ENCODE measurements at regions not wholly inside any gene's neighbourhood (a gene's known extent, or its start where the extent isn't known, plus 50 kb on each side); places are given as distances from the start of the nearest gene placed in this dataset.
"Not testable (repeated sequence)": the region's sequence is repeated elsewhere in the genome, so short reads cannot be mapped to it uniquely, and the experiment has no call there.

DNA sequence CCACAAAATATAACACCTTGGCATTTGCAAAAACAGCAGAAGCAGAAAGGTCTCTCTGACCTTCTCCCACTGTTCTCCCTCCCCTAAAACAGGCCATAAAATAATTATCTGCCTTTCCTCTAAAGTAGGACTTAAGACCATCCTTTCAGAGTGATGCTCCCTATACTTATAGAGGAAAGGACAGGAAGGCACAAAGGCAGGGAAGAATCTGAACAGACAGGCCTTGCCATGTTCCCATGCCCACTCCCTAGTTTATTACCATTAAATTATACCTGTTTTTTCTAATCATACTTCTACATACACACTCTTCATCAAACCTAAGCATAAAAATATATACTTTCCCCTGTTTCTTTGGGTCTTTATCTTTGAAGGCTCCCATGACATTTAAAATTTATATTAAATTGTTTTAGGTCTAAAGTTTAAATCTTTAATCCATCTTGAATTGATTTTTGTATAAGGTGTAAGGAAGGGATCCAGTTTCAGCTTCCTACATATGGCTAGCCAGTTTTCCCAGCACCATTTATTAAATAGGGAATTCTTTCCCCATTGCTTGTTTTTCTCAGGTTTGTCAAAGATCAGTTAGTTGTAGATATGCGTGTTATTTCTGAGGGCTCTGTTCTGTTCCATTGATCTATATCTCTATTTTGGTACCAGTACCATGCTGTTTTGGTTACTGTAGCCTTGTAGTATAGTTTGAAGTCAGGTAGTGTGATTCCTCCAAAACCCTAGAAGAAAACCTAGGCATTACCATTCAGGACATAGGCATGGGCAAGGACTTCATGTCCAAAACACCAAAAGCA, 755.8 kb upstream of the ADGRB3 start:
- not testable (repeated sequence) for H3K27me3 ChIP-seq (ENCODE audit: insufficient read depth, low read length, poor library complexity); H3K27ac ChIP-seq (ENCODE audit: low read length); H4K20me1 ChIP-seq (ENCODE audit: insufficient read depth, low read length); DNase-seq; H2AFZ ChIP-seq (ENCODE audit: low read depth, low read length); H3K79me2 ChIP-seq (ENCODE audit: insufficient read depth, low read length); H3K36me3 ChIP-seq (ENCODE audit: insufficient read depth, low read length); H3K9me3 ChIP-seq (ENCODE audit: insufficient read depth, low read length, severe bottlenecking); H3K4me2 ChIP-seq (ENCODE audit: insufficient read depth, low read length); H3K4me1 ChIP-seq (ENCODE audit: insufficient read depth, low read length); H3K4me3 ChIP-seq (ENCODE audit: low read depth in 1 of 2, low read length in 2 of 2); H3K9ac ChIP-seq (ENCODE audit: low read depth, low read length); ATAC-seq (ENCODE audit: insufficient read depth, low read depth)

DNA sequence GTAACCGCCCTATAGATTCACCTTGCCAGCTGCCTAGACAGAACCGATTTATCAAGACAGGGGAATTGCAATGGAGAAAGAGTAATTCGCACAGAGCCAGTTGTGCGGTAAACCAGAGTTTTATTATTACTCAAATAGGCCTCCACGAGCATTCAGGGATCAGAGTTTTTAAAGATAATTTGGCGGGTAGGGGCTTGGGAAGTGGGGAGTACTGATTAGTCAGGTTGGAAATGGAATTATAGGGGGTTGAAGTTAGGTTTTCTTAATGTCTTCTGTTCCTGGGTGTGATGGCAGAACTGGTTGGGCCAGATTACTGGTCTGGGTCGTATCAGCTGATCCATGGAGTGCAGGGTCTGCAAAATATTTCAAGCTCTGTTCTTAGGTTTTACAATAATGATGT, 756.9 kb upstream of the ADGRB3 start:
- H3K9me3 ChIP-seq (ENCODE audit: insufficient read depth, low read length, severe bottlenecking): not testable (repeated sequence)

DNA sequence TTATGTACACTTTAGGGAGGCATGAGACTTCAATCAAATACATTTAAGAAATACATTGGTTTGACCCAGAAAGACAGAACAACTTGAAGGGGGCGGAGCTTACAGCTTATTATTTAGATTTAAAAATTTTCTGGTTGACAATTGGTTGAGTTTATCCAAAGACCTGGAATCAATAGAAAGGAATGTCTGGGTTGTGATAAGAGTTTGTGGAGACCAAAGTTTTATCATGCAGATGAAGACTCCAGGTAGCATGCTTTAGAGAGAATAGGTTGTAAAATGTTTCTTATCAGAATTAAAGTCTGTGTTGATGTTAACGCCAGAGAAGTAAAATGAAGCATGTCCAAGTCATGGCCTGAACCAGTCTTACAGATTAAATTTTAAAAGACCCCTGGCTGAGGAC, 757.8 kb upstream of the ADGRB3 start:
- ATAC-seq (ENCODE audit: insufficient read depth, low read depth) (no peak), DNase-seq (no peak)
- H3K4me2 ChIP-seq (ENCODE audit: insufficient read depth, low read length): no peak overlapping the region
- no peaks in the 10 kb centered on the region for H3K36me3 ChIP-seq (ENCODE audit: insufficient read depth, low read length)
- no peak overlapping the region for H3K27ac ChIP-seq (ENCODE audit: low read length)
- no peaks in the 10 kb centered on the region for H3K79me2 ChIP-seq (ENCODE audit: insufficient read depth, low read length)
- no peak overlapping the region for H3K9ac ChIP-seq (ENCODE audit: low read depth, low read length)
- H3K4me3 ChIP-seq (ENCODE audit: low read depth in 1 of 2, low read length in 2 of 2): no peak overlapping the region
- no peak overlapping the region for H2AFZ ChIP-seq (ENCODE audit: low read depth, low read length)
- no peak for TF ChIP-seq EZH2 (IDR thresholded peaks at IDR 0.05; ENCODE audit: borderline replicate concordance, low read depth, low read length, severe bottlenecking)
- TF ChIP-seq, protein P1, sequence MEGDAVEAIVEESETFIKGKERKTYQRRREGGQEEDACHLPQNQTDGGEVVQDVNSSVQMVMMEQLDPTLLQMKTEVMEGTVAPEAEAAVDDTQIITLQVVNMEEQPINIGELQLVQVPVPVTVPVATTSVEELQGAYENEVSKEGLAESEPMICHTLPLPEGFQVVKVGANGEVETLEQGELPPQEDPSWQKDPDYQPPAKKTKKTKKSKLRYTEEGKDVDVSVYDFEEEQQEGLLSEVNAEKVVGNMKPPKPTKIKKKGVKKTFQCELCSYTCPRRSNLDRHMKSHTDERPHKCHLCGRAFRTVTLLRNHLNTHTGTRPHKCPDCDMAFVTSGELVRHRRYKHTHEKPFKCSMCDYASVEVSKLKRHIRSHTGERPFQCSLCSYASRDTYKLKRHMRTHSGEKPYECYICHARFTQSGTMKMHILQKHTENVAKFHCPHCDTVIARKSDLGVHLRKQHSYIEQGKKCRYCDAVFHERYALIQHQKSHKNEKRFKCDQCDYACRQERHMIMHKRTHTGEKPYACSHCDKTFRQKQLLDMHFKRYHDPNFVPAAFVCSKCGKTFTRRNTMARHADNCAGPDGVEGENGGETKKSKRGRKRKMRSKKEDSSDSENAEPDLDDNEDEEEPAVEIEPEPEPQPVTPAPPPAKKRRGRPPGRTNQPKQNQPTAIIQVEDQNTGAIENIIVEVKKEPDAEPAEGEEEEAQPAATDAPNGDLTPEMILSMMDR (IDR thresholded peaks at IDR 0.05; ENCODE audit: borderline replicate concordance, extremely low read depth, low read length, poor library complexity, severe bottlenecking): no peak
- no peaks in the 10 kb centered on the region for H3K27me3 ChIP-seq (ENCODE audit: insufficient read depth, low read length, poor library complexity)
- no peaks in the 10 kb centered on the region for H3K4me1 ChIP-seq (ENCODE audit: insufficient read depth, low read length)
- no peaks in the 10 kb centered on the region for H3K9me3 ChIP-seq (ENCODE audit: insufficient read depth, low read length, severe bottlenecking)
- H4K20me1 ChIP-seq (ENCODE audit: insufficient read depth, low read length): no peaks in the 10 kb centered on the region

More for the DNA sequence above, 756.9 kb upstream of the ADGRB3 start:
- H3K36me3 ChIP-seq (ENCODE audit: insufficient read depth, low read length); H3K4me1 ChIP-seq (ENCODE audit: insufficient read depth, low read length); H3K4me2 ChIP-seq (ENCODE audit: insufficient read depth, low read length); H3K4me3 ChIP-seq (ENCODE audit: low read depth in 1 of 2, low read length in 2 of 2); ATAC-seq (ENCODE audit: insufficient read depth, low read depth); H3K9ac ChIP-seq (ENCODE audit: low read depth, low read length); H3K27me3 ChIP-seq (ENCODE audit: insufficient read depth, low read length, poor library complexity); H3K79me2 ChIP-seq (ENCODE audit: insufficient read depth, low read length); H4K20me1 ChIP-seq (ENCODE audit: insufficient read depth, low read length); H3K27ac ChIP-seq (ENCODE audit: low read length); DNase-seq; H2AFZ ChIP-seq (ENCODE audit: low read depth, low read length): not testable (repeated sequence)

DNA sequence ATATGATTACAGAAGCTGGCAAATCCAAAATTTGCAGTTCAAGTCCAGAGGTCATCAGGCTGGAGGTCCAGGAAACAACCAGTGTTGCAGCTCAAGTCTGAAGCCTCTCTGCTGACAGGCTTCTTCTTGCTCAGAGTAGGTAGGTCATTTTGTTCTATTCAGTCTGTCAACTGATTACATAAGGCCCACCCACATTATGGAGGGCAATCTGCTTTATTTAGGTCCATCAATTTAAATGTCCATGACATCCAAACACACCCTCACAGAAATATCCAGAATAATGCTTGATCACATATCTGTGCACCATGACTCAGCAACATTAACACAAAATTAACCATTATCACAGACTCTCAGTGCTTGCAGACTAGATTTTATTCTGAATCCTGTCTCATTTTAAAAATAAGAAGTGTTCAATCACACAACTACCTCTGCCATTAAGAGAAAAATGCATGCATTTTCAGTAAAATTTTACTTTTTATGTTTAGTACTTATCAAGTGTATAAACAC, 759.2 kb upstream of the ADGRB3 start:
- Histone ChIP-seq H2AFZ (ENCODE audit: low read depth, low read length) (no peak overlapping the region), H3K9me3 (ENCODE audit: insufficient read depth, low read length, severe bottlenecking) (no peaks in the 10 kb centered on the region), H3K27ac (ENCODE audit: low read length) (no peak overlapping the region), H3K36me3 (ENCODE audit: insufficient read depth, low read length) (no peaks in the 10 kb centered on the region), H3K4me2 (ENCODE audit: insufficient read depth, low read length) (no peak overlapping the region), H3K27me3 (ENCODE audit: insufficient read depth, low read length, poor library complexity) (no peaks in the 10 kb centered on the region), H3K79me2 (ENCODE audit: insufficient read depth, low read length) (no peaks in the 10 kb centered on the region), H3K4me3 (ENCODE audit: low read depth in 1 of 2, low read length in 2 of 2) (no peak overlapping the region), H4K20me1 (ENCODE audit: insufficient read depth, low read length) (no peaks in the 10 kb centered on the region), H3K9ac (ENCODE audit: low read depth, low read length) (no peak overlapping the region), H3K4me1 (ENCODE audit: insufficient read depth, low read length) (no peaks in the 10 kb centered on the region)
- ATAC-seq (ENCODE audit: insufficient read depth, low read depth) (no peak), DNase-seq (no peak)
- no peak for TF ChIP-seq EZH2 (IDR thresholded peaks at IDR 0.05; ENCODE audit: borderline replicate concordance, low read depth, low read length, severe bottlenecking)
- TF ChIP-seq, protein P1 (IDR thresholded peaks at IDR 0.05; ENCODE audit: borderline replicate concordance, extremely low read depth, low read length, poor library complexity, severe bottlenecking): no peak
